ENCODE measurements at regions not wholly inside any gene's neighbourhood (a gene's known extent, or its start where the extent isn't known, plus 50 kb on each side); places are given as distances from the start of the nearest gene placed in this dataset.
"Not testable (repeated sequence)": the region's sequence is repeated elsewhere in the genome, so short reads cannot be mapped to it uniquely, and the experiment has no call there.

DNA sequence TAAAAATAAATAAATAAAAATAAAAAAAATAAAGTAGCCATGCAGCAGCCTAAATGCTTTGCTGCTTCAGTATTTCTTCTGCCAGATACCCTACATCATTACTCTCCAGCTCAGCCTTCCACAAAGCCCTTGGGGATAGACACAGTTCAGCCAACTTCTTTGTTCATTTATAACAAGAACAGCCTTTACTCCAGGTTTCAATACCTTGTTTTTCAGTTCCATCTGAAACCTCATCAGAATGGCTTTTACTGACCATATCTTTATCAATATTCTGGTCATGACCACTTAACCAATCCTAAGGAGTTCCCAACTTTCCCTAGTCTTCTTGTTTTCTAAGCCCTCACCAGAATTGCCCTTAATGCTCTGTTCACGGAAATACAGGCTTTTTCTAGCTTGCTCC lies 128.3 kb upstream of the MED14 start:
- Histone ChIP-seq H3K27ac (no peak overlapping the region), H3K27me3 (replicated peaks; ENCODE audit: insufficient read depth) (no peaks in the 10 kb centered on the region), H3K4me1 (ENCODE audit: control insufficient read depth in 1 of 2, low read depth in 2 of 2) (peaks cover 0 to 12% of the 10 kb centered on the region in 2 donors), H3K36me3 (no peaks in the 10 kb centered on the region), H3K9me3 (no peaks in the 10 kb centered on the region), H3K4me3 (no peak overlapping the region)
- ATAC-seq (ENCODE audit: insufficient number of reproducible peaks, low FRiP score, low read depth) (no peak), DNase-seq (ENCODE audit: low spot score) (no peak)
- TF ChIP-seq, protein P1, sequence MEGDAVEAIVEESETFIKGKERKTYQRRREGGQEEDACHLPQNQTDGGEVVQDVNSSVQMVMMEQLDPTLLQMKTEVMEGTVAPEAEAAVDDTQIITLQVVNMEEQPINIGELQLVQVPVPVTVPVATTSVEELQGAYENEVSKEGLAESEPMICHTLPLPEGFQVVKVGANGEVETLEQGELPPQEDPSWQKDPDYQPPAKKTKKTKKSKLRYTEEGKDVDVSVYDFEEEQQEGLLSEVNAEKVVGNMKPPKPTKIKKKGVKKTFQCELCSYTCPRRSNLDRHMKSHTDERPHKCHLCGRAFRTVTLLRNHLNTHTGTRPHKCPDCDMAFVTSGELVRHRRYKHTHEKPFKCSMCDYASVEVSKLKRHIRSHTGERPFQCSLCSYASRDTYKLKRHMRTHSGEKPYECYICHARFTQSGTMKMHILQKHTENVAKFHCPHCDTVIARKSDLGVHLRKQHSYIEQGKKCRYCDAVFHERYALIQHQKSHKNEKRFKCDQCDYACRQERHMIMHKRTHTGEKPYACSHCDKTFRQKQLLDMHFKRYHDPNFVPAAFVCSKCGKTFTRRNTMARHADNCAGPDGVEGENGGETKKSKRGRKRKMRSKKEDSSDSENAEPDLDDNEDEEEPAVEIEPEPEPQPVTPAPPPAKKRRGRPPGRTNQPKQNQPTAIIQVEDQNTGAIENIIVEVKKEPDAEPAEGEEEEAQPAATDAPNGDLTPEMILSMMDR (IDR thresholded peaks at IDR 0.05): no peak

DNA sequence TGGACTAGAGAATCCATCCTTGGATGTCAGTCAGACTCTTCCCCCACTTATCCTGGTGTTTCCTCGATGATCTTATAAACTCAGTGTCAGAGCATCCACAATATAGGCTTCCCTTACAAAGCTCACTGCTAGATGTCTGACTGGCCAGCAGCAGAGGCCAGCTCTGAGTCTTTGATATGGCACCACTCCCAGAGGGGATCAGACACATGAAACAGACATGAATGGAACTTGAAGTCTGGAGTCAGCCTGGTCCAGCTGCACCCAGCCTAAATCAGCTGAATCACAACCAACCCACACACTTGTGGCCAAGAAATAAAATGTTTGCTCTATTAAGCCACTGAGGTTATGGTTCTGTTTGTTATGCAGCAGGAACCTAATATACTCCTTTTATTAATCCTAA lies 129.6 kb upstream of the MED14 start:
- no peak for DNase-seq (ENCODE audit: low spot score)
- no peak for ATAC-seq (ENCODE audit: insufficient number of reproducible peaks, low FRiP score, low read depth)
- Histone ChIP-seq H3K4me1 (ENCODE audit: control insufficient read depth in 1 of 2, low read depth in 2 of 2) (peaks cover 0 to 12% of the 10 kb centered on the region in 2 donors), H3K36me3 (no peaks in the 10 kb centered on the region), H3K4me3 (no peak overlapping the region), H3K9me3 (no peaks in the 10 kb centered on the region), H3K27me3 (replicated peaks; ENCODE audit: insufficient read depth) (no peaks in the 10 kb centered on the region), H3K27ac (no peak overlapping the region)
- TF ChIP-seq, protein P1 (IDR thresholded peaks at IDR 0.05): no peak

DNA sequence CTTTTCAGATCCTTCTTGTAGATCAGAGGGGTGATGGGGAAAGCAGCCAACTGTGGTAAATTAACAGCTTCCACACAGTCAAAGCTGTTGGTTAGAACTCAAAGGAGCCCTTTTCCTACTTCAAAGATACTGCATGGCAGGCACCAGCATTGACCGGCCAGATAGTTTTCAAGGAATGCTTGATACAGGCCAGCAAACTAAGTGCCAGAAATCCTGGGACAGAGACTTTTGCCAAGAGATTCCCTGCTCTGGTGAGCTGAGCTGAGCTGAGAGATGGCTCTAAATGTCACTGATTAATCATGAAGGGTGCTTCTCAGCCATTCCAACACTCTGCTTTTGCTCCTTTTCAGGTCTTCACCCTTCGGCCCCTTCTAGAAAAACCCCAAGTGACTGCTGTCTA lies 131.6 kb upstream of the MED14 start:
- Histone ChIP-seq H3K4me3 (no peak overlapping the region), H3K36me3 (no peaks in the 10 kb centered on the region), H3K9me3 (no peaks in the 10 kb centered on the region), H3K4me1 (ENCODE audit: control insufficient read depth in 1 of 2, low read depth in 2 of 2) (peaks cover 0 to 12% of the 10 kb centered on the region in 2 donors), H3K27me3 (replicated peaks; ENCODE audit: insufficient read depth) (no peaks in the 10 kb centered on the region), H3K27ac (no peak overlapping the region)
- TF ChIP-seq, protein P1 (IDR thresholded peaks at IDR 0.05): no peak
- no peak for ATAC-seq (ENCODE audit: insufficient number of reproducible peaks, low FRiP score, low read depth)
- DNase-seq (ENCODE audit: low spot score): no peak

DNA sequence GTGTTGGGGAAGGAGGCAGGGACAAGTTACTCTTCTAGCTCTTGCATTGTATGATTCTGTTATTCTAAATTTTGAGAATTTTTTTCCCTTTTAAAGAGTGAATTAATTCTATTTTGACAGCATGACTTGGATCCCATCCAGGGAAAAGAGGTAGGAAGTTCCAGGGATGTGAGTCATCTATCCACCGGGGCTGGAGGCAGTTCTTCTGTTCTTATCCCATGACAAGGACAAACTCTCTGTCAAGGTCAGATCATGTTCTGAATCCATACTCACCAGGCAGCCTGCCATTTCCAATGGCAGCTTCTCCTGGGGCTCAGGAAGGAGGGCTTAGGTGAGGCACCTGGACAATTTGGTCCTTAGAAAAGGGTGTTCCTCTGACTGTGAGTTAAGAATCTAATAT lies 132.0 kb upstream of the MED14 start:
- Histone ChIP-seq H3K27ac (no peak overlapping the region), H3K4me1 (ENCODE audit: control insufficient read depth in 1 of 2, low read depth in 2 of 2) (peaks cover 0 to 12% of the 10 kb centered on the region in 2 donors), H3K9me3 (no peaks in the 10 kb centered on the region), H3K4me3 (no peak overlapping the region), H3K36me3 (no peaks in the 10 kb centered on the region), H3K27me3 (replicated peaks; ENCODE audit: insufficient read depth) (no peaks in the 10 kb centered on the region)
- no peak for DNase-seq (ENCODE audit: low spot score)
- TF ChIP-seq, protein P1 (IDR thresholded peaks at IDR 0.05): no peak
- no peak for ATAC-seq (ENCODE audit: insufficient number of reproducible peaks, low FRiP score, low read depth)

DNA sequence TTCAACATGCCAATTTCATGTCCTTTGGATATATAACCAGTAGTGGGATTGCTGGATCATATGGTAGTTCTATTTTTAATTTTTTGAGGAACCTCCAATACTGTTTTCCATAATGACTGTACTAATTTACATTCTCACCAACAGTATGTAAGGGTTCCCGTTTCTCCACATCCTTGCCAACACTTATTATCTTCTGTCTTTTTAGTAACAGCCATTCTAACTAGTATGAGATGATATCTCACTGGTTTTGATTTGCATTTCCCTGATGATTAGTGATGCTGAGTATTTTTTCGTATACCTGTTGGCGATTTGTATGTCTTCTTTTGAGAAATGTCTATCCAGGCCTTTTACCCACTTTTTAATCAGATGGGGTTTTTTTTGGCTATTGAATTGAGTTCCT lies 133.5 kb upstream of the MED14 start:
- H3K27me3 ChIP-seq (replicated peaks; ENCODE audit: insufficient read depth): no peaks in the 10 kb centered on the region
- TF ChIP-seq, protein P1 (IDR thresholded peaks at IDR 0.05): no peak
- peaks cover 0 to 12% of the 10 kb centered on the region in 2 donors for H3K4me1 ChIP-seq (ENCODE audit: control insufficient read depth in 1 of 2, low read depth in 2 of 2)
- no peak overlapping the region for H3K4me3 ChIP-seq
- ATAC-seq (ENCODE audit: insufficient number of reproducible peaks, low FRiP score, low read depth) (no peak), DNase-seq (ENCODE audit: low spot score) (no peak)
- H3K36me3 ChIP-seq: no peaks in the 10 kb centered on the region
- no peak overlapping the region for H3K27ac ChIP-seq
- H3K9me3 ChIP-seq: no peaks in the 10 kb centered on the region

DNA sequence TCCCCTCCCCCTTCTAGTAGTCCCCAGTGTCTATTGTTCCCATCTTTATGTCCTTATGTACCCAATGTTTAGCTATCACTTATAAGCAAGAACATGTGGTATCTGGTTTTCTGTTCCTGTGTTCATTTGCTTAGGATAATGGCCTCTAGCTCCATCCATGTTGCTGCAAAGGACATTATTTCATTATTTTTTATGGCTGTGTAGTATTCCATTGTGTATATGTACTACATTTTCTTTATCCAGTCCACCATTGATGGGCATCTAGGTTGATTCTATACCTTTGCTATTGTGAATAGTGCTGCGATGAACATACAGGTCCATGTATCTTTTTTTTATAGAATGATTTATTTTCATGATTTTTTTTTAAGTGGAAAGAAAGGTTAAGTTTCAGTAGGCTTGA lies 135.6 kb upstream of the MED14 start:
- H3K4me3 ChIP-seq; H3K36me3 ChIP-seq; H3K27me3 ChIP-seq (replicated peaks; ENCODE audit: insufficient read depth); H3K27ac ChIP-seq; ATAC-seq (ENCODE audit: insufficient number of reproducible peaks, low FRiP score, low read depth); H3K9me3 ChIP-seq; DNase-seq (ENCODE audit: low spot score): not testable (repeated sequence)
- peaks cover 0 to 12% of the 10 kb centered on the region in 2 donors for H3K4me1 ChIP-seq (ENCODE audit: control insufficient read depth in 1 of 2, low read depth in 2 of 2)
